WI38 (cell line): ENCODE measurements at regions not wholly inside any gene's neighbourhood (a gene's known extent, or its start where the extent isn't known, plus 50 kb on each side); places are given as distances from the start of the nearest gene placed in this dataset.
A peak's percentile ranks its signal among the peaks of the same experiment; 100 is the strongest.

Experiments used
- H3K4me3 ChIP-seq: 2 replicates; pipeline ENCODE4 v1.5.1; 2011; ENCODE audit warnings: low read depth, mild to moderate bottlenecking, control low read depth, low read length
- CTCF ChIP-seq: IDR thresholded peaks from 2 replicates; pipeline ENCODE4 v1.5.1; 2012; ENCODE audit warnings: low read depth, mild to moderate bottlenecking, control low read depth, low read length

- TF ChIP-seq CTCF, result no peak
- H3K4me3 ChIP-seq, result no peak overlapping the region
Observed at GRCh38 chr1:91176250-91176649, 154.4 kb upstream of the ZNF644 start.

- H3K4me3 ChIP-seq, result no peak overlapping the region
- TF ChIP-seq CTCF, result no peak
Observed at GRCh38 chr1:91174734-91175133, 152.9 kb upstream of the ZNF644 start.

- H3K4me3 ChIP-seq, result no peak overlapping the region
- TF ChIP-seq CTCF, result no peak
Observed at GRCh38 chr1:91173346-91173890, 151.6 kb upstream of the ZNF644 start.

DNA sequence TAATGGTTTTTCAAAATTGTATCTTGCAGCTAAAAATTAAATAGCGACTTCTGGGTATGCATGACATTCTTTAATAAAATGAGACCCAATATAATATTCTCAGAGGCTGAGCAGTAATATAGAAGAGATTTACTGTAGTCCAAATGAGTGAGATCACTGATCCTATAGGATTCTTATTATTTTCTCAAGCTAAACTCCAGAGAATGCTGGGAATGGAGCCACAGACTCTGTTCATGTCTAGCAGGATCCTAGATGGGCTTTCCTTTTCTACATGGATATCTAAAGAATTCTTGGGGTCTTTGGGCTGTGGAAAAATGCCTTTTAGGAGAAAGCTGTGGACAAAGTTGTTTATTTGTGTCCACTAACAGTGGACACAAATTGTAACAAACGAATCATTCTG, 150.7 kb upstream of the ZNF644 start:
- TF ChIP-seq CTCF, result no peak
- H3K4me3 ChIP-seq, result no peak overlapping the region

GRCh38 chr1:91171898-91172297, 150.1 kb upstream of the ZNF644 start:
- H3K4me3 ChIP-seq, result no peak overlapping the region
- no peak for TF ChIP-seq CTCF

GRCh38 chr1:91170571-91170970, 148.7 kb upstream of the ZNF644 start:
- no peak for TF ChIP-seq CTCF
- H3K4me3 ChIP-seq, result no peak overlapping the region

DNA sequence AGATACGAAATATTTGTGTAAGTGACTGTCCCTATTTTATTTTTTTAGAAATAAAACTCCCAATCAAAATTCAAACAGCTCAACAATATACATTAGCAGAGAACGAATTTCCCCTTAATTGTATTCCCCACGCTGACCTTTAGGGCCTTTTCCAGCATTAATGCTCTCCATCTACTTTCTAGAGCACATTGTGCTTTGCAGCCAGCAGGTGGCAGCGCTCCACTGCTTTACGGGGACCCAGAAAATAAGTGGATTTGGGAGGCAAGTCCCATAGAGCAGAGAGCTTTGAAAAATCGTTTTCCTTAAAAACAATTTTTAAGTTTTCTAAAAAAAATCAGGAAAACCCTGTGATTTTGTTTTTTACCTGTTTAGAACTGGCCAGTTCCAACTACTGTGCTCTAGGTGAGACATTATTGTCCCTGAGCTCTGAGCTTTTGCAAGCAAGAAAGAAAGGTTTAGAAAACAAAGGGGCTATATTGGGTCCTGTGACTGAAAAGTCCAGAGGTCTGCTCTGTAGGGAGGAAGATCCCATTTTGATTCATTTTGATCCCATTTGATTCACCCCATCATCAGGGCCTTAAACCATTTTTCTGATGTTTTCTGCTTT, 144.4 kb upstream of the ZNF644 start:
- TF ChIP-seq CTCF, result peak; percentile 76
- no peak overlapping the region for H3K4me3 ChIP-seq
